Endometrial microvascular endothelial cells (primary cell): ENCODE measurements at regions not wholly inside any gene's neighbourhood (a gene's known extent, or its start where the extent isn't known, plus 50 kb on each side); places are given as distances from the start of the nearest gene placed in this dataset.

Source experiments
- in situ Hi-C: cut with HindIII; loops from 2 replicates; pipeline ENCODE4 v1.10.0; 2017; ENCODE audit warnings: low sequenced_read_pairs, low pct_unique_long_range_greater_than_20kb; ENCODE audit errors: inconsistent ontology term

GRCh38 chr7:25279705-25280104 is 51.4 kb upstream of the NPVF start:
- in situ Hi-C loops = no loop called here

DNA sequence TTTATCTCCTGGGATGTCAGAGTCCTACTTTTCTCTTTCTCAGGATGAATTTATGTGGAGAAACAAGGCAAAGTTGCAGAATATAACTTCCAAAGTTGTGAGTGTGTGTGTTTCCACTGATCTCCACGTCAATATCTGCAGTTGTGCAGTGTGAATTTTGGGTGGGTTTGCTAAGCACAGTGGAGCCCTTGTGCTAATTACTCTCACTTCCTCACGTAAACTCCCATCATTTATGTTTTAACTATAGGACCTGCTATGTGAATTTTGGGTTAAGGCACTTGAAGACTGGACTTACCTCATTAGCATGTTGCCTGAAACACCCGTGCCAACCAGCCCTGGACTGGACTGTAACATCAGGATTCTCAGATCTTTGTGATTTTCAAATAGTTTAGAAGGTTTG is 51.9 kb upstream of the NPVF start:
- in situ Hi-C loops = no loop called here

DNA sequence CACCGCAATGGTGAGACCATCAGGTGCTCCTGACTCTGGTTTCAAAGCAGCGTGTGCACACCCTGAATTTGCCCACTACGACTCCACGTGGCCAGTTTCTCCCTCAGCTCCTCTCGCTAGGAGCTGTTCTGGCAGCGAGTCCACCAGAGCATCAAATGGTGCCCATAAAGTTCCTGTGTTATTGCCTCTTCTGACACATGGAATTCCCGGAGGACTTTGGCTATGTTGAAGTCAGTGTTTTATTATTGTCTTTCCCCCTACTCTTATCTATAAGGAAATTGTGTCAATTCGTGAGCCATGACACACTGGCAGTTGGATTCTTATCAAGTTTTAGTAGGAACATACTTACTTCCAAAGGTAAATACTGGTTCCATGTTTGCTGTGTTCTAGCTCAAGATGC is 53.9 kb upstream of the NPVF start:
- in situ Hi-C loops = no loop called here

DNA sequence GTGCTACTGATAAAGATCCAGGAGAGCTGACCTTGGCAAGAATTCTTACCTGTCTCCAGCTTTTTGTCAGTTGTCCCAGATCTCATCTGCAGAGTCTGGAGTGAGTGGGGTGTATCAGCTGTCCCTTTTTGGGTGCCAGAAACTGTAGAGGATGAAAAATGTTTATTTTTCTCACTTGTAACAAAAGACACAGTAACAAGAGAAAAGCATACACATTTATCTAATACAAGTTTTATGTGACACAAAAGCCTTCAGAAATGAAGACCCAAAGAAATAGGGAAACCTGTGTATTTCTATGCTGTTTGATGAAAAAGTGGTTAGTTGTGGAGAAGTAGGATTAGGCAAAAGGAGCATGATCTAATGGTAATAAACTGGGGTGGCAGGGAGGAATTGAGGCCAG is 58.5 kb upstream of the NPVF start:
- in situ Hi-C loops = no loop called here

DNA sequence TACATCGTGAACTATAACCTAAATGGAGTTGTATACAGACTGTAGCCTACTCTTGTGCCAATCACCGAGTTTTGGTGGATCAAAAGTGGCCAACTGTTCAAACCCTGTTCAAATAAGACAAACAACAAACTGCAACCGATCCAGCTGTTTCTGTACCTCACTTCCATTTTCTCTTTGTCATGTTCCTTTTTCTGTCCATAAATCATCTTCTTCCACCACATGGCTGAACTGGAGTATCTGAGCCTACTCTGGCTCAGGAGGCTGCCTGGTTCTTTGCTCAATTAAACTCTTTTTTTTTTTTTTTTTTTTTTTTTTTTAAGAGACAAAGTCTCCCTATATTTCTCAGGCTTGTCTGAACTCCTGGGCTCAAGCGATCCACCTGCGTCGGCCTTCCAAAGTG is 59.0 kb upstream of the NPVF start:
- in situ Hi-C loops = no loop called here

DNA sequence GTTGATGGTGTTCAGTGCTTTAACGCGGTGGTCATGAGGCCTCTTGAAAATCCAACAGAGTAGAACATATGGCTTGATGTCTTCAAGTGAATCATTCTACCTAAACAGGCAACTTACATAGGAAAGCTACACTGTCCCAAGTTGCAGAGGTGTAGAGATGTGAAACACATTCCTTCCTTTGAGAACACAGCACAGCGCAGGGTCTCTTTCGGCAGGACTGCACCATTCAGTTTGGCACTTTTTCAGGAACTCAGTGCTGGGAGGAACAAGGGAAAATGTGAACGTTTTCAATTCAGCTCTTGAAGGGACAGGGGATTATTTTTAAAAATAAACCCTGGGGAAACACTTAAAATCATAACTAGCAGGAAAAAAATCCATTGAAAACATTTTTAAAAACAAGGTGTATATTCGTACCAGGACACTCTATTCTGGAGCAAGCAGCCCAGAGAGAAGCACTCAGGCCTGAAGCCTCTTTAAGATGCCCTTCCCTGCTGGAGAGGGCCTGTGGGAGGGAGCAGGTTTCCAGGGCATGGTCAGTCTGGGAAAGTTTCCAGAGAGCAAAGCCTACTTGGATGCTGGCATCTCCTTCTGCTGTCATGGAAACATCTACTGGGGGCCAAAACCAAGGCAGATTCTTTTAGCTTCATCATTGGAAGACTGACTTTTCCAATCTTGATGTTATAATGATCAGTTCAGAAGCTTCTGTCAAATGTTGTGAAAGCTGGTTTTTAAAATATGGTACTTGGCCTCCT is 60.4 kb upstream of the NPVF start:
- in situ Hi-C loops = no loop called here

DNA sequence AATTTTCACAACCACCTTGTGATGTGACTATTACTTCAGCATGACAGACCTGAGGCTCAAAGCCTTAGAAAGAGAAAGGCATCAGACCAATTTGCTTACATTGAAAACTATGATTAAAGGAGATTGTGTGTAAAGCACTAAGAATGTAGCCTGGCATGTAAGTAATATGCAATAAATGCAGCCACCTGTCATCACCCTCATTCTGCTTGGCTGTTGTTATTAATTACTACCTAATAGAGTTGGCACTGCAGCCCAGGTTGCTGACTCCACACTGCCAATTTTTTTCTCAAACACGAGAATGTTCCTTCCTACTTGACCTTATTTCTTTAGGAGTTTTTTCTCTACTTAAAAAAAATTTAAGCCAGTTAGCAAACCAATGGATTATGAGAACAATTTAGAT is 61.2 kb upstream of the NPVF start:
- in situ Hi-C loops = no loop called here

- in situ Hi-C loops = no loop called here
These were observed 66.3 kb upstream of the NPVF start for GRCh38 chr7:25294624-25295023.

GRCh38 chr7:25295387-25295786 is 67.1 kb upstream of the NPVF start:
- in situ Hi-C loops = no loop called here

- in situ Hi-C loops = no loop called here
These were observed 67.8 kb upstream of the NPVF start for GRCh38 chr7:25296086-25296485.

DNA sequence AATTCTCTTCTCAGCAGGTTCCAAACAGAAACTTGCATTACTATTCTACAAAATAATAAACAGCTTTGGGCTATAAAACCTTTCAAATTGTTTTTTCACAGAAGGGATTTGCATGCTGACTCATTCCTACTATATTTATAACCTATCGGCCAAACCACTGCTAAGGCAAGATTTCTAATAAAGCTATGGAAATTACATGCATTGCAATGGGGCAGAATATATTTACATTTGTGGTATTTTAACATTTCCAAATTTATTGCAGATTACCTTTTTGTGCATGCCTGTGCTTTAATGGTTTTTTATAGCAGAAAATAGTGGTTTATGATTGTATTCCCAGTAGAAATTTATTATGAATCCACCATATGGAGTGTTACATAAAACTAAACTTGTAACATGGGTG is 69.0 kb upstream of the NPVF start:
- in situ Hi-C loops = no loop called here

DNA sequence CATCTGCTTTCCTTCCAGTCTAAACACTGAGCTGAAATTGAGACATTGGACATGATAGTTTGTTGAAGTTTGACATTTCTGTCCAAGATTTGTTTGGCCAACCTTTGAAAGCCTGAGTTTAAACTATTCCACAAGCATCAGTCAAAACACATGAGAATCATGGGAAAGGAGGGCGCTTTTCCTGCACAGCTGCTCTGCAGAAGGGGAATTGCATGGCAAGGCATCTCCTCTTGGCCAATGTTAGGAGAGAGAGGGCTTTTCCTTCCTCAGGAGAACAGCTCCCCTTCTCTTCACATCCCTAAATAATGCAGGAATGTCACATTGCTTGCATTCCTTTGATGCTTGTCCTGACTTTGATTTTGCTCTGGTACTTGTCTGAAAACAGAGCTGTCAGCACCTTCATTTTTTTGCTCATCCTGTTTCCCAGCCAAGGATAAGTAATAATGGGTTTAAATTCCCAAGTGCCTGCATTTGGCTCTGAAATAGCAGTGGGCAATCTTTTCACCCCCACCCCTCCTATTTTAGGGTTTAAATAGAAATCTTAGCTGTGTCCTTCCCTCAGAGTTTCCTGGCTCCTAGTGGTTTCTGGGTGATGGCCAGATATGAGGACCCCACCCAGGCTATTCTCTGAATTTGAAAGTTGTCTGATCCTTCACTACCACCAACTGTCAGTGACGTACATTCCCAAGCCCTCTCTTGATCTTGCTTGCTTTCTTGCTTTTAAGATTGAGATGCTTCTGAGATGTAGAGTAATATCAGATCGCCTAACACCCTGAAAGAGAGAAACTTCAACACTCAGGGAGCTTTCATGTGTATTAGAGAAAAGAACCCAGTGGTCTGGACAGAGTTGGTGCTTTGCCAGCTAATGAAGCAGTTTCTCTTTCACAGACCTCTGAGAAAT is 75.2 kb upstream of the NPVF start:
- in situ Hi-C loops = no loop called here

DNA sequence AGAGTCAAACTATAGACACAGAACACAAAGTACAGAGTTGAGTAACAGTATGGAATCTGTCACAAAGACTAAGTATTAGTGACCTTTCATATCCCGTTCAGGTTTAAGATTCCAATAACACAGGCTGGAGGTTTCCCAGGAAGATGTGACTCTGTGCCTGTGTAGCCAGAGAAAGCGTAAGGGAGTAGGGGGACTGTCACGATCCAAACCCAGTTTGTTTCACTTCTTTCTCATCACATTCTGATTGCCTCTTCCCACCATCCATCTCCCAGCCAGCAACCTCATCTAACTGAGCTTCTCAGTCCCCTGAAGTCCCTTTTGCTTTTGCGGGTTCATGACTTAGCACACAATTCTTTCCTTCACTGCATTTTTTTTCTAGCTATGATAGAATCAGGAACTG is 76.4 kb upstream of the NPVF start:
- in situ Hi-C loops = no loop called here

- in situ Hi-C loops = no loop called here
These were observed 77.5 kb upstream of the NPVF start for GRCh38 chr7:25305831-25306230.

- in situ Hi-C loops = no loop called here
These were observed 79.3 kb upstream of the NPVF start for GRCh38 chr7:25307624-25308023.

- in situ Hi-C loops = no loop called here
These were observed 80.0 kb upstream of the NPVF start for GRCh38 chr7:25308246-25308645.

- in situ Hi-C loops = no loop called here
These were observed 80.8 kb upstream of the NPVF start for GRCh38 chr7:25308906-25309705.

DNA sequence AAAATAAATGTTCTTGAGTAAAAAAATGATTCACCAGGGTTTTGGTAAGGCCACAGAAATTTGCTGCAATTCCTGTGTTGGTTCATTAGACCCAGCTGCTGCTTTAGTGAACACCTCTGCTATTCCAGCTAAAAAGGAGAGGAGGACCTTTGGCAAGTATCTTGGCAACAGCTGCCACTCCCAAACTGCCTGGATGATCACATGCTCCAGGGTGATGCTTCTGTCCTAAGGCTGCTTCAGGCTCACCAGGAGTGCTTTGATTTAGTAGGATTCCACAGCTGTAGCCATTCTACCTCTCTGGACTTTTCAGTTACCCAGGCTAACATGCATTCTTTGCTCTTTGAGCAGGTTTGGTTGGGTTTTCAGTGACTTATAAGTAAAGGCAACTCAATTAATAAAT is 82.6 kb upstream of the NPVF start:
- in situ Hi-C loops = no loop called here

DNA sequence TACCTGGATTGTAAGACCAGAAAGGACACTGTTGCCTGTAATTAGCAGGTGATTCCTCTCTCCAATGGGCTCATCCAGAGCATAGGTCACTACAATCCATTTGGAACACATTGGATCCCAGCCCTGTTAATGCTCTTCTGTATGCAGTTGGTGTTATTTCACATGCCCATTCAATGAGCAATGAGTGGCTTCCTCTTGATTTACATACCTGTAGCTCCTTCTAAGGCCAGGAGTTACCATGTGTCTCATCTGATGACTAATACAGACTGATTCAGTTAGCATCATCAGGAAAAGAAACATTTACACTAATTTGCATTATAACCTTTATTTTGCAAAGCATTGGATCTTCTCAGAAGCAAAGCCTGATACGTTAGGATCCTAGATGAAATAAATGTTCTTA is 83.1 kb upstream of the NPVF start:
- in situ Hi-C loops = no loop called here

DNA sequence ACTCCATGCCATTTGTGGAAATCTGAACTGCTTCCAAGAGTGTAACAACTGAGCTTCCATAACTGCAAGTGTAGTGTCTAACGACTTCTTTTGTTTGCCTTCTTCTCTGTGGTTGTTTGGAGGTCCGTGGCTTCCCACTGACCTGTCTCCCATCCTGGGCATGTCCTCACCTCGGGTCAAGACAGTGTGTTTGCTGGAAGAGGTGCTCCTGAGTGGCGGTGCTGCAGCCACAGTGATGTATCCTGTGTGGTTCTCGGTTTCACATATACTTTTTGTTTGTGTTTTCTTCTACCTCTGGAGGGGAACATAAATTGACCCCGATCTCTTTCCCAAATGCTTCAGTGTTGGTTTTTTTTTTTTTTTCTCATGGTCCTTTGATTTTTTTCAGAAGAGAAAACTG is 84.7 kb upstream of the NPVF start:
- in situ Hi-C loops = no loop called here
